ENCODE measurements at regions not wholly inside any gene's neighbourhood (a gene's known extent, or its start where the extent isn't known, plus 50 kb on each side); places are given as distances from the start of the nearest gene placed in this dataset.

DNA sequence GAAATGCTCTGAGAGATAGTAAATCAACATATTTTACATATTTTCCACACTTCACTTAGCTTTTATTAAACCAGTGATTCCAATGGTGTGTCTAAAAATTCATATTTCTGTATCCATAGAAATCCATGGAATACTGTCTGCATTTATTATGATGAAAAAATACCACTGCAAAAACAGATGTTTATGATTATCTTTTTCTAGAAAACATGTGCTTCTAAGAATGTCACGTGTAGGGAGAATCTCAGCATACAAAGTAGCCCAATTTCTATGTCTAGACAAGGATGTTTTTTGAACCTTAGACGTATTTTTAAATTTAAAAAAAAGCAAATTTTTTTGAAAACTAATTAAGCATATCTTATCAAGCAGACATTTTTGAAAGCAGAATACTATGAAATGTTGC, 622.4 kb downstream of the TENT5A start:
- TF ChIP-seq POLR2A (IDR thresholded peaks at IDR 0.05) (no peak), POLR2AphosphoS5 (IDR thresholded peaks at IDR 0.05) (no peak)
- TF ChIP-seq, protein P1, sequence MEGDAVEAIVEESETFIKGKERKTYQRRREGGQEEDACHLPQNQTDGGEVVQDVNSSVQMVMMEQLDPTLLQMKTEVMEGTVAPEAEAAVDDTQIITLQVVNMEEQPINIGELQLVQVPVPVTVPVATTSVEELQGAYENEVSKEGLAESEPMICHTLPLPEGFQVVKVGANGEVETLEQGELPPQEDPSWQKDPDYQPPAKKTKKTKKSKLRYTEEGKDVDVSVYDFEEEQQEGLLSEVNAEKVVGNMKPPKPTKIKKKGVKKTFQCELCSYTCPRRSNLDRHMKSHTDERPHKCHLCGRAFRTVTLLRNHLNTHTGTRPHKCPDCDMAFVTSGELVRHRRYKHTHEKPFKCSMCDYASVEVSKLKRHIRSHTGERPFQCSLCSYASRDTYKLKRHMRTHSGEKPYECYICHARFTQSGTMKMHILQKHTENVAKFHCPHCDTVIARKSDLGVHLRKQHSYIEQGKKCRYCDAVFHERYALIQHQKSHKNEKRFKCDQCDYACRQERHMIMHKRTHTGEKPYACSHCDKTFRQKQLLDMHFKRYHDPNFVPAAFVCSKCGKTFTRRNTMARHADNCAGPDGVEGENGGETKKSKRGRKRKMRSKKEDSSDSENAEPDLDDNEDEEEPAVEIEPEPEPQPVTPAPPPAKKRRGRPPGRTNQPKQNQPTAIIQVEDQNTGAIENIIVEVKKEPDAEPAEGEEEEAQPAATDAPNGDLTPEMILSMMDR (IDR thresholded peaks at IDR 0.05): no peak
